ENCODE measurements at regions not wholly inside any gene's neighbourhood (a gene's known extent, or its start where the extent isn't known, plus 50 kb on each side); places are given as distances from the start of the nearest gene placed in this dataset.

GRCh38 chr9:116007824-116008223 lies 145.8 kb upstream of the PAPPA start:
- no peak for TF ChIP-seq CTCF (conservative IDR thresholded peaks at IDR 0.05; ENCODE audit: low read depth, low read length)
- H3K4me3 ChIP-seq (ENCODE audit: low read length): no peak overlapping the region
- no peak for DNase-seq (ENCODE audit: low read depth)

GRCh38 chr9:116008278-116008677 lies 145.3 kb upstream of the PAPPA start:
- no peak for DNase-seq (ENCODE audit: low read depth)
- no peak for TF ChIP-seq CTCF (conservative IDR thresholded peaks at IDR 0.05; ENCODE audit: low read depth, low read length)
- H3K4me3 ChIP-seq (ENCODE audit: low read length): no peak overlapping the region

- TF ChIP-seq CTCF (conservative IDR thresholded peaks at IDR 0.05; ENCODE audit: low read depth, low read length): no peak
- no peak overlapping the region for H3K4me3 ChIP-seq (ENCODE audit: low read length)
- DNase-seq (ENCODE audit: low read depth): no peak
These were observed 144.2 kb upstream of the PAPPA start for GRCh38 chr9:116009420-116009819.

- no peak overlapping the region for H3K4me3 ChIP-seq (ENCODE audit: low read length)
- no peak for DNase-seq (ENCODE audit: low read depth)
- TF ChIP-seq CTCF (conservative IDR thresholded peaks at IDR 0.05; ENCODE audit: low read depth, low read length): no peak
These were observed 137.7 kb upstream of the PAPPA start for GRCh38 chr9:116015855-116016254.

- TF ChIP-seq CTCF (conservative IDR thresholded peaks at IDR 0.05; ENCODE audit: low read depth, low read length): no peak
- no peak overlapping the region for H3K4me3 ChIP-seq (ENCODE audit: low read length)
- DNase-seq (ENCODE audit: low read depth): no peak
These were observed 133.4 kb upstream of the PAPPA start for GRCh38 chr9:116020146-116020545.

- no peak for TF ChIP-seq CTCF (conservative IDR thresholded peaks at IDR 0.05; ENCODE audit: low read depth, low read length)
- no peak overlapping the region for H3K4me3 ChIP-seq (ENCODE audit: low read length)
- DNase-seq (ENCODE audit: low read depth): no peak
These were observed 132.8 kb upstream of the PAPPA start for GRCh38 chr9:116020801-116021200.

GRCh38 chr9:116027096-116027495 lies 126.5 kb upstream of the PAPPA start:
- peak; percentile 18 for DNase-seq (ENCODE audit: low read depth)
- no peak overlapping the region for H3K4me3 ChIP-seq (ENCODE audit: low read length)
- TF ChIP-seq CTCF (conservative IDR thresholded peaks at IDR 0.05; ENCODE audit: low read depth, low read length): no peak

Measured in retinal pigment epithelial cell (primary cell).